SU-DHL-6 (cell line): ENCODE measurements at regions not wholly inside any gene's neighbourhood (a gene's known extent, or its start where the extent isn't known, plus 50 kb on each side); places are given as distances from the start of the nearest gene placed in this dataset.

Experiments used
- H2AFZ ChIP-seq: fragments of 200-600 bp; sonication (generic); 2 replicates; pipeline ENCODE4 v1.6.1; 2014; ENCODE audit warnings: low read depth, mild to moderate bottlenecking, moderate library complexity, mixed read lengths, antibody characterized with exemption, low read length; ENCODE audit not compliant: severe bottlenecking
- H3F3A ChIP-seq: fragments of 200-600 bp; shearing (Covaris generic); 2 replicates; pipeline ENCODE4 v1.6.0; 2016; ENCODE audit warnings: antibody characterized with exemption, mild to moderate bottlenecking; ENCODE audit not compliant: insufficient read depth
- H3K27ac ChIP-seq: fragments of 200-600 bp; sonication (generic); 2 replicates; pipeline ENCODE4 v1.5.1; 2016; ENCODE audit warnings: low read depth, mild to moderate bottlenecking, low read length, moderate library complexity, mixed read lengths
- H3K27me3 ChIP-seq: fragments of 200-600 bp; sonication (generic), shearing (Covaris generic); 2 replicates; pipeline ENCODE4 v1.6.0; 2014; ENCODE audit warnings: mild to moderate bottlenecking, low read length
- H3K36me3 ChIP-seq: fragments of 200-600 bp; sonication (generic); 2 replicates; pipeline ENCODE4 v1.6.1; 2014; ENCODE audit warnings: mild to moderate bottlenecking, low read length, mixed read lengths
- H3K4me2 ChIP-seq: fragments of 300-600, 200-600 bp; shearing (Covaris generic), sonication (generic); 2 replicates; pipeline ENCODE4 v1.6.0; 2014; ENCODE audit warnings: low read length, low read depth, mild to moderate bottlenecking; ENCODE audit not compliant: poor library complexity, severe bottlenecking
- H3K4me3 ChIP-seq: fragments of 200-600 bp; sonication (generic); 2 replicates; pipeline ENCODE4 v1.5.1; 2014; ENCODE audit warnings: antibody characterized with exemption, low read length, mild to moderate bottlenecking, mixed read lengths; ENCODE audit not compliant: insufficient read depth, poor library complexity, severe bottlenecking
- H3K79me2 ChIP-seq: fragments of 200-600 bp; sonication (generic); 2 replicates; pipeline ENCODE4 v1.6.1; 2014; ENCODE audit warnings: mild to moderate bottlenecking, low read length, moderate library complexity; ENCODE audit not compliant: insufficient read depth
- H3K9ac ChIP-seq: fragments of 200-600 bp; sonication (generic); 2 replicates; pipeline ENCODE4 v1.7.0; 2014; ENCODE audit warnings: mild to moderate bottlenecking, low read length
- H3K9me2 ChIP-seq: fragments of 200-600 bp; sonication (generic); replicated peaks from 2 replicates; pipeline ENCODE4 v1.6.1; 2014; ENCODE audit warnings: low read length; ENCODE audit not compliant: insufficient read depth
- H3K9me3 ChIP-seq: fragments of 200-600 bp; sonication (generic); 2 replicates; pipeline ENCODE4 v1.6.1; 2014; ENCODE audit warnings: low read length, mixed read lengths; ENCODE audit not compliant: insufficient read depth
- H4K20me1 ChIP-seq: fragments of 200-600 bp; sonication (generic); 2 replicates; pipeline ENCODE4 v1.6.1; 2014; ENCODE audit warnings: low read depth, mild to moderate bottlenecking, antibody characterized with exemption, low read length, moderate library complexity, mixed read lengths
- EZH2phosphoT487 ChIP-seq: fragments of 200-600 bp; sonication (generic), shearing (Covaris generic); conservative IDR thresholded peaks from 2 replicates; pipeline ENCODE4 v1.6.1; 2018; ENCODE audit warnings: mild to moderate bottlenecking, antibody characterized with exemption, low read length, moderate library complexity, mixed read lengths
- TF ChIP-seq, protein P1 (sequence below): fragments of 200-600 bp; sonication (generic); IDR thresholded peaks from one replicate; pipeline ENCODE4 v1.5.1; 2017; ENCODE audit warnings: antibody characterized with exemption, mild to moderate bottlenecking, low read length, moderate library complexity; ENCODE audit not compliant: insufficient read depth, poor library complexity, severe bottlenecking

DNA sequence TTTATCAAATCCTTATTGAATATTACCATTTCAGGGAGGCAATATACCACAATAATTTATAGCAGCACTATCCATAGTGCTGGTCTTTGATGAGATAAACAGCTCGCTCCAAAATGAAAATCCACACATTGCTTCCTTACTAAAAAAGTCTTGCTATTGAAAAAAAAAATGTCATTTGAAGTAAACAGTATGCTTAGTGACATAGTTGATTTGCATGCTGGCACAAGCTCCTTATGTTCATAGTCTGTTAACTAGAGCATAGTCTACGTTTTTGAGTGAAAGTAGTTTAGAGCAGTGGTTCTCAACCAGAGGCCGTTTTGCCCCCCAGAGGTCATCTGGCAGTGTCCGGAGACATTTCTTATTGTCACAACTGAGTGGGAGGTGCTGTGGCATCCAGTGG lies 249.4 kb upstream of the PDZRN3 start:
- Histone ChIP-seq H3K9ac (no peak overlapping the region), H3K9me2 (no peaks in the 10 kb centered on the region), H3K9me3 (no peaks in the 10 kb centered on the region), H3K4me3 (no peak overlapping the region), H2AFZ (no peak overlapping the region), H3K27ac (no peak overlapping the region), H3F3A (no peaks in the 10 kb centered on the region), H4K20me1 (no peaks in the 10 kb centered on the region), H3K27me3 (no peaks in the 10 kb centered on the region), H3K4me2 (no peak overlapping the region), H3K36me3 (no peaks in the 10 kb centered on the region), H3K79me2 (no peaks in the 10 kb centered on the region)
- TF ChIP-seq EZH2phosphoT487, result no peak

DNA sequence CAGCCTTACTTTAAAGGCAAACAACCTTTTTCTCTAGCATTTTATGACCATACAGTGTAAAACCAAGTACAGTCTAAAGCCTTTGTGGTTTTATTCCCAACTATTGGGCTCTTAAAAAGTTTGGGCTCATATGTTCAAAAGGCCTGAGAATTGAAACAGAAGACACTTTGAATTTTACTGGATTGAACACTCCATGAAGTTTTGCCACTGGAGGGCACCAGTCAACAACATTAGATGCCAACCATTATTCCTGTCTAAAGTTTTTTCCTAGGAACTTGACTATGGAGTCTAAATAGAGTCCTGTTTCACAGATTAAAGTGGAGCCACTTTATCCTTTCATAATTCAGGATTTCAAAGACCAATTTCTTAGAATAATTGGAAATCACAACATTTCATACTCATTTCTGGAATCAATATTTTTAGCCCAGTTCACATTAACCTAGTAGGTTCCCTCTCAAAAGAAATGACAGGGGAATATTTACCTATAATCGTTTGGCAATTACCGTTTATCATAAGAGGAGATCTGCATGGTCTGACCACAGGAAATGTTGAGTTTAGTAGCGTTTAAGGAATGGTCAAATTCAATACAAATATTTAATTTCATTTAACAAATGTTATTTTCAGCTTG lies 244.1 kb upstream of the PDZRN3 start:
- H3K4me3 ChIP-seq, result no peak overlapping the region
- no peaks in the 10 kb centered on the region for H3K36me3 ChIP-seq
- H3K79me2 ChIP-seq, result no peaks in the 10 kb centered on the region
- no peaks in the 10 kb centered on the region for H3K9me2 ChIP-seq
- H3K9ac ChIP-seq, result no peak overlapping the region
- H3K27ac ChIP-seq, result no peak overlapping the region
- no peak for TF ChIP-seq EZH2phosphoT487
- TF ChIP-seq, protein P1, sequence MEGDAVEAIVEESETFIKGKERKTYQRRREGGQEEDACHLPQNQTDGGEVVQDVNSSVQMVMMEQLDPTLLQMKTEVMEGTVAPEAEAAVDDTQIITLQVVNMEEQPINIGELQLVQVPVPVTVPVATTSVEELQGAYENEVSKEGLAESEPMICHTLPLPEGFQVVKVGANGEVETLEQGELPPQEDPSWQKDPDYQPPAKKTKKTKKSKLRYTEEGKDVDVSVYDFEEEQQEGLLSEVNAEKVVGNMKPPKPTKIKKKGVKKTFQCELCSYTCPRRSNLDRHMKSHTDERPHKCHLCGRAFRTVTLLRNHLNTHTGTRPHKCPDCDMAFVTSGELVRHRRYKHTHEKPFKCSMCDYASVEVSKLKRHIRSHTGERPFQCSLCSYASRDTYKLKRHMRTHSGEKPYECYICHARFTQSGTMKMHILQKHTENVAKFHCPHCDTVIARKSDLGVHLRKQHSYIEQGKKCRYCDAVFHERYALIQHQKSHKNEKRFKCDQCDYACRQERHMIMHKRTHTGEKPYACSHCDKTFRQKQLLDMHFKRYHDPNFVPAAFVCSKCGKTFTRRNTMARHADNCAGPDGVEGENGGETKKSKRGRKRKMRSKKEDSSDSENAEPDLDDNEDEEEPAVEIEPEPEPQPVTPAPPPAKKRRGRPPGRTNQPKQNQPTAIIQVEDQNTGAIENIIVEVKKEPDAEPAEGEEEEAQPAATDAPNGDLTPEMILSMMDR, result no peak
- H3K4me2 ChIP-seq, result no peak overlapping the region
- H3K27me3 ChIP-seq, result no peaks in the 10 kb centered on the region
- no peaks in the 10 kb centered on the region for H4K20me1 ChIP-seq
- no peak overlapping the region for H2AFZ ChIP-seq
- H3K9me3 ChIP-seq, result no peaks in the 10 kb centered on the region
- H3F3A ChIP-seq, result no peaks in the 10 kb centered on the region

DNA sequence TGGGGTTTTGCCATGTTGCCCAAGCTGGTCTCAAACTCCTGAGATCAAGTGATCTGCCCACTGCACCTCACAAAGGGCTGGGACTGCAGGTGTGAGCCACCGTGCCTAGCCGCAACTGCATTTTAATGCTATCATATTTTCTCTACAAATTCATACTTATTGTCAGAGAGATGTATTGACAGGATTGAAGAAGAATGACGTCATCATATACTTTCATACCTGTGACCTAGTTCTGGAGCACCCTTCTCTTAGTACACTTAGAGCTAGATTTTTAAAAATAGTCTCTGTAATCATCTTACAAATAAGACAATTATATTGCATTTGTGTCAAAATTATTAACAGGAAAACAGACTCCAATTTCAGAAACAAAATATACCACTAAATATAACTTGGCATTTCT lies 242.8 kb upstream of the PDZRN3 start:
- H3K27me3 ChIP-seq, result no peaks in the 10 kb centered on the region
- no peaks in the 10 kb centered on the region for H3K79me2 ChIP-seq
- no peak overlapping the region for H3K9ac ChIP-seq
- TF ChIP-seq, protein P1, result no peak
- TF ChIP-seq EZH2phosphoT487, result no peak
- H3K4me3 ChIP-seq, result no peak overlapping the region
- no peaks in the 10 kb centered on the region for H3K36me3 ChIP-seq
- no peak overlapping the region for H3K27ac ChIP-seq
- no peaks in the 10 kb centered on the region for H3F3A ChIP-seq
- H4K20me1 ChIP-seq, result no peaks in the 10 kb centered on the region
- H2AFZ ChIP-seq, result no peak overlapping the region
- no peaks in the 10 kb centered on the region for H3K9me3 ChIP-seq
- no peaks in the 10 kb centered on the region for H3K9me2 ChIP-seq
- H3K4me2 ChIP-seq, result no peak overlapping the region

DNA sequence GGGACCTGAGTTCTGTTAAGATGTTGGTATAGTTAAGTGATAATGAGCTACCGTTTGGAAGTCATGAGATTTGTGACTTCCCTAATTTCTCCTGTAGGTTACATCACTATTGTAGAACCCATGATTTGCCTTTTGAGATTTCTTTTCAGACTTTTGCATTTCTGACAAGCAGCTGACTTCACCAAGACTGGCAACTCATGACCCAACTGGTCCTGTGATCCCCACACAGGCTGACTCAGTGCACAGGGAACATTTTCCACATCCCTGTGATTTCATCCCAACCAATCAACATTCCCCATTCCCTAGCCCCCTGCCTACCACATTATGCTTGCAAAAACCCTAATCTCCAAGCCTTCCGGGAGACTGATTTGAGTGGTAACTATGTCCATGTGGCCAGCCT lies 242.1 kb upstream of the PDZRN3 start:
- TF ChIP-seq, protein P1, result no peak
- TF ChIP-seq EZH2phosphoT487, result no peak
- no peak overlapping the region for H2AFZ ChIP-seq
- no peaks in the 10 kb centered on the region for H3K9me2 ChIP-seq
- H3K36me3 ChIP-seq, result no peaks in the 10 kb centered on the region
- no peak overlapping the region for H3K4me2 ChIP-seq
- H3K79me2 ChIP-seq, result no peaks in the 10 kb centered on the region
- no peaks in the 10 kb centered on the region for H3F3A ChIP-seq
- no peaks in the 10 kb centered on the region for H4K20me1 ChIP-seq
- no peaks in the 10 kb centered on the region for H3K9me3 ChIP-seq
- no peak overlapping the region for H3K27ac ChIP-seq
- no peak overlapping the region for H3K4me3 ChIP-seq
- H3K27me3 ChIP-seq, result no peaks in the 10 kb centered on the region
- H3K9ac ChIP-seq, result no peak overlapping the region
